Activated CD8-positive, alpha-beta memory T cell treated with anti-CD3 and anti-CD28 coated beads, Interleukin-2, amount 50 U/mL, for 1 hour (primary cell): ENCODE measurements at regions not wholly inside any gene's neighbourhood (a gene's known extent, or its start where the extent isn't known, plus 50 kb on each side); places are given as distances from the start of the nearest gene placed in this dataset.

Source experiments
- DNase-seq: peaks from one replicate; pipeline ENCODE4 v3.0.0-alpha.2; 2020; ENCODE audit errors: extremely low read depth

DNA sequence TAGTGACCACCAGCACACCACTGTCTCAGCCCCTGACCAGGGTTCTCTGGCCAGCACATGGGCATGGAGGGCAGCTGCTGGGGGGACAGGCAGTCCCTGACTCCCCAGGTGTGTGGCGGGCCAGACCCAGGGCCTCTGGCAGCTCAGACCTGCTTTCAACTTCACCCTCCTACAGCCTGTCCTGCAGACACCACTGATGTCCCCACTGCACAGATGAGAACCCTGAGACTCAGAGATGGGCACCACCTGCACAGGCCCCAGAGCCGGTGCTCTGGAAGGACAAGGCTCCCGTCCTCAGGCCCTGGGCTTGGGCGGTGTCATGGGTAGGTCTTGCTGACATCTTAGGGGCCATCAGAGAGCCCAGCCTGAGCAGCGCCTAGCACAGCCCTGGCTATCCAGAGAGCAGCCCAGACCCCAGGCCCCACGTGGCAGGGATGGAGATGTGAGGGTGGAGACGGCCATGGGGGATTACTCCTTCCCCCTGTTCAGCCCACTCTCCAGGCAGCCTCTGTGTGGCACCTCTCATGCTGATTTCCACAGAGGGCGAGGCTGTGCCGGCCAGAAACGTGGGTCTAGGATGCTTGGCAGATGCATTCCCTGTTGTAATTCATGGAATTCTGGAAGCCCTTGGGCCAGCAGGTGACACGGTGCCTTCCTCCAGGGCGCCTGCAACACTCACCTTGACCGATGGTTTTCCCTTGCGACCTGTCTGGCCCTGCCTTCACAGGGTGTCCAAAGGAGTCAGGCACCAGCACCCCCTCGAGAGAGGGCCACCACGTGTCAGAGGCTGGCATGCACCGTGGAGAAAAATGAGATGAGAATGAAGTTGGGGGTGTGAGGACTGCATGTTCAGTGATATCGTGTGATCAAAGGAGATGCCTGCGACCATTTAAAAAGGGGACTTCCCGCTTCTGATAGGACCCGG, 61.2 kb upstream of the GLI2 start:
- no peak for DNase-seq

DNA sequence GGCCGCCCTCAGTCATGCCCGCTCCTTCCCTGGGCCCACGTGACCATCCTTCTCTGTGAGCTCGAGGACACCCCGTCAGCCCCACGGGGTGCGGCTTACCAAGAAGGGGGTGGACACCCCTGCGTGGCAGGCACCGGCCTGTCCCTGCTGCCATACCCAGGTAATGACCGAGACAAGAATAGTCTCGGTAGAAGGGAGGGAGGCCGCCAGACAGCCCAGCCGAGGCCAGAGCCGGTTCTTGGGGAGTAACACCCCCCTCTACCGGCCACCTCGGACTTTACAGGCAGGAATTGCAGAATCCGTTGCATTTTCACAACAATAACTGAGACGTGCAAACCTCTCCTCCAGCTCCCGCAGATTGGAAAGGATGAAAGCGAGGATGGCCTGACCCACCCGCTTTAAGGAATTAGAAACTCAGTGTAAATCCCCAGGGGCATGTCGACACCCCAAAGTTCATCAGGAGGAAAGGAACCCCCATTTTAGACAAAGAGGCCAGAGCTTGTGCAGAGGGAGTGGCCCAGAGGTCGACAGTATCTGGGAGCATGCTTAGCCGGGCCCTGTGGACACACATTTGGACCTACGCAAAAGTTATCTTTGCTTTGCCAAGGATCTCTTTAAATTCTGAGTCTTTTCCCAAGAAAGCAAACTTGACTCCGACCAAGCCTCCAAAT, 60.1 kb upstream of the GLI2 start:
- DNase-seq, result no peak

DNA sequence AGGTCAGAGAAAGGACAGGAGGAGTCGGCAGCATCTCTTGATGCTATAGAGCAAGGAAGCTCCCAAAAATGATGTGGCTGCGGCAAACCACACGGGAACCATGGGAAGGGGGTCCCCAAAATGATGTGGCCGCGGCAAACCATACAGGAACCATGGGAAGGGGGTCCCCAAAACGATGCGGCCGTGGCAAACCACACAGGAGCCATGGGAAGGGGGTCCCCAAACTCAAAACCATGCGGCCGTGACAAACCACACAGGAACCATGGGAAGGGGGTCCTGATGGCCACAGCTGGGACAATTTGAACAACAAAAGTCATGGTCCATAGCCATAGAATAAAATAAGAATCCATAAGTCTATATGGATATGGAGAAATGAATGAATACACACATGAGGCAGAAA, 58.4 kb upstream of the GLI2 start:
- DNase-seq, result no peak

DNA sequence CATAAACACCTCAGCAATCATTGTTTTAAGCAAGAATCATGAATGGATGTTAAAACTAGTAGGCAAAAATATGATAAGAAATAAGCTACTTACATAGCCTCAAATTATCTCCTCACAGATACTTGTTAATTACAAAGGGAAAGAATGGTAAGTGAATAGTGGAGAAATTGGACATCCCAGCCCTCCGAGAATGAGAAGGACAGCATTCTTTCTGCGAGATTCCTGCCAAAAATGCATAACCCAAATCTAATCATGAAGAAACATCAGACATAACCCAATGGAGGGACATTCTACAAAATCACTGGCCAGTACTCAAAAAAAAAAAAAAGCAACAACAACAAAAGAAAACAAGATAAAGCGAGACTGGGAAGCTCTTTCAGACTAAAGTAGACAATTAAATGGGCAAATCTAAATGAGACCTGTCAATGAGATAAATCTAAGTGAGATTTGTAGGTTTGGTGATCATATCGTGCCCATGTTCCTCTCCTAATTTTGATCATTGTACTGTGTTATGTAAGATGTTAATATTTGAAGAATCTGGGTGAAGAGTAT, 57.9 kb upstream of the GLI2 start:
- DNase-seq, result no peak

DNA sequence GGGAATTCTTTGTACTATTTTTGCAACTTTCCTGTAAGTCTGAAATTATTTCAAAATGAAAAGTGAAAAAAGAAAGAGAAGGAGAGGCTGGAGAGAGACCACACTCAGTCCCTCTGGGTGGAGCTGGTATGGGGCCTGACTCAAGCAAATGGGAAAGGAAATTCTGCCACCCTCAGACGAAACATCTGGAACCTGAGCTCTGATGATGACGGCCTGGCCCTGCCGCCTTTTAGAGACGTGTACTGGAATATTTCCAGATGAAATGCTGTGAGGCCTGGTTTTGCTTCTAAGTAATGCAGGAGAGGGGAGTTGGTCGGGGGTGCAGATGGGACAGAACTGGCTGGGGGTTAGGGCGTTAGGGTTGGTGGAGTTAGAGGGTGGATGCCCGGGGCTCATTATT, 57.4 kb upstream of the GLI2 start:
- DNase-seq, result no peak

DNA sequence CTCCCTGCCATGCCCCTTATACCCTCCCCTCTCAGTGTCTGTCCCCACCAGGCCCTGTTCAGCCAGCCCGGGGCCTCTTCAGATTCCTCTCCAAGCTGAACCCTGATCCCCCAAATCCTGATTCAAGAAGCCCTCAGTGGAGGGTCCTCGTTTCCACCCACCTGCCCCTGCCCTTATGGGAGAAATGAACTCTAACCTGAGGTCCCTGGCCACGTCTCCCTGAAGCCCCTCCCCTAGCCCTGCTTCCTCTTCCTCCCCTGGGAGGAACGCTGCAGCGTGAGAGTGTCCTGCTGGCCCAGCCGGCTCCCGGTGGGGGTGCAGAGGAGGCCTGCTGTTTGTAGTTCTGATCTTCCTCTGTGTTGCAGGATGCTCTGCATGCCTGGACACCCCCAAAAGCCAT, 56.7 kb upstream of the GLI2 start:
- no peak for DNase-seq

DNA sequence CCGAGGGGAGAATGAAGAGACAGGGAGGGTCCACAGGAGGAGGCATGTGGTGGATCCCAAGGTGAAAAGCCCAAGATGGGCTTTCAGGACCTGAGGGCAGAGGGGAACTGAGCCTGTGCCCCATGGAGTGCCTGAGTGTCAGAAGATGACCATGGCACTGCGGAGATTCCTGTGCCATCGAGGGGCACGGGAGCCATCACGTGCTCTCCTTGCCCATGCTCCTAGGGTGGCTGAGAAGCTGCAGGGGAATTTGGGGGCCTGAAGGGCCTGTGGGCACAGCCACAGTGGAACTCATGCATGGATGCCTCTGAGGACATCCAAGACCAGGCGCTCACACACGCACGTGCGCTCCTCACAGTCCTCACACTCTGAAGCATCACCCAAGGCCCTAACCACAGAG, 56.1 kb upstream of the GLI2 start:
- DNase-seq, result no peak

DNA sequence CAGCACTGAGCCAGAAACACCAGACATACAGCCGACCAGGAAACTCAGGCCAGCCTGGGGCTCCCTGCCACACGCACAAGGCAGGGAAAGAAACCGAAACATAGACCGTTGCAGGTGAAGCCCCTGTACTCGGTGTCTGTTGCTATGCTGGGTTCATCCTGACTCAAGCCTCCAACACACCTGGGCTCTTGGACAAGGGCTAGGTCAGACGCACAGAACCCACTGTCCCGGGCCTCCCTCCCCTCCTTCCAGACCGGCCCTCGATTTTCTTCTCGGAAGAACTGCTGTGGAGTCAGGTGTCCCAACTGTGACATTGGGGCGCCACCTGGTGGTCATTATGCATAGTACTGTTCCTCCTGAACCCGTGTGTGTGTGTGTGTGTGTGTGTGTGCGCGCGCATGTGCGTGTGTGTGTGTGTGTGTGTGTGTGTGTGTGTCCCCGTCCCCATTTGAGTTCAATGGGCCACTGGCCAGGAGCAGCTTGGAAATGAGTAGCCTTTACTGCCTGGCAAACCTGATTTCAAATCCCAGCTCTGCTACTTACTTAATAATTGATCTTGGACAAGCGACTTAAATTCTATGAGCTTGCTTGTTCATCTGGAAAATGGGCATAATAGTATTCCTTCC, 55.4 kb upstream of the GLI2 start:
- peak; percentile 50 for DNase-seq

DNA sequence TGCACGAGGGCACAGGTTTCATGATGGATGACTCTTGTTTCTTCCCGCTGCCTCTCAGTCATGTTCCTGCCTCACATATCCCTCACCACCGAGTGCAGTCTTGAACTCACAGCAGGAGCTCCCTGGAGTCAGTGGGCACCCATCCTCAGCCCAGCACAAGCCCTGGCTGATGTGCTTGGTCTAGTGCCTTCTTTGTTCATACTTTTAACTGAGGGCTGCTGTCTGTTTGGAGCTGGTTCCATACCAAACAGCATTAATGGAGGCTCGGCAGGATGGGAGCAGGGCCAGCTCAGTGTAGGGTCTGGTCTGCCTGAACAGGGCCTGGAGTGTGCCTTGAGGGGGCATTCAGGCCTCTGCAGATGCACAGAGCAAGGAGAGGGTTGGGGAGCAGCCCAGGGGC, 54.5 kb upstream of the GLI2 start:
- no peak for DNase-seq

DNA sequence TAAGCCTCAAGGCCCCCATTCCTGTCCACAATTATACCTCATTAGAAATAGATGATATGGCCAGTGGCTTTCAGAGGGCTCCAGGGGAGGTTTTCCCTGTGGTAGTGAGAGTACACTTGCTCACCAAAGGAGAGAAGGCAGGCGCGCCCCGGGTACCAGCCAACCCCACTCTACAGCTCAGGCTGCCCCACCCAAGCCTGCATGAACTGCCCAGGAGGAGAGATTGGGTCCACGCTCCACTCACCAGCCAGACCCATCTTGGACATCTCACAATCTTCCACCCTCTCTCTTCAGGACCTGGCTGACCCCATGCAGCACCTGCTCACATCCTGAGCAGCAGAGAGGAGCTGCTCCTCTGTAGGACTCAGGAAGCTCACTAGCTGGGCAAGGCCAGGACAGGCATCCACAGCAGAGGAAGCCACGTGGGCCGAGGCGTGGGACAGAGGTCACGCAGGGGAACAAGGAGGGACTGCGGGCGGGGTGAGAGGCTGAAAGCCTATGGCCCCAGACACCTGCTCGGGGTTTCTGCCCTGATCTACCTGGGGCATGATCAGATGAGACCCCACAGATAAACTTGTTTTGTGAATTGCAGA, 53.9 kb upstream of the GLI2 start:
- DNase-seq, result no peak

DNA sequence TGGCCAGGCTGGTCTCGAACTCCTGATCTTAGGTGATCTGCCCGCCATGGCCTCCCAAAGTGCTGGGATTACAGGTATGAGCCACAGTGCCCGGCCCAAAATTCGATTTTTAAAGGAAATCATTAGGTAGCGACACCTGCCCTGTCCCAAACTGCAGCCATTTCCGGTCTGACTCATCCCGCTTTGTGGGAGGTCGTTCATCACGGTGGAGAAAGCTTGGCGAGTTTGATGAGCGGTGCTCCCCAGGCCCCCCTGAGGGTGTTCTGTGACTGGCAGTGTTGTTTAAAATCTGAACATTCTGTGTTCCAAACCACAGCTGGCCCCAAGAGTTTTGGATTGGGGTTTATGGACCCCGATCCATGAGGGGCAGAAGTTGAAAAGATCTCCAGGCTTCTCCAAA, 53.0 kb upstream of the GLI2 start:
- no peak for DNase-seq

DNA sequence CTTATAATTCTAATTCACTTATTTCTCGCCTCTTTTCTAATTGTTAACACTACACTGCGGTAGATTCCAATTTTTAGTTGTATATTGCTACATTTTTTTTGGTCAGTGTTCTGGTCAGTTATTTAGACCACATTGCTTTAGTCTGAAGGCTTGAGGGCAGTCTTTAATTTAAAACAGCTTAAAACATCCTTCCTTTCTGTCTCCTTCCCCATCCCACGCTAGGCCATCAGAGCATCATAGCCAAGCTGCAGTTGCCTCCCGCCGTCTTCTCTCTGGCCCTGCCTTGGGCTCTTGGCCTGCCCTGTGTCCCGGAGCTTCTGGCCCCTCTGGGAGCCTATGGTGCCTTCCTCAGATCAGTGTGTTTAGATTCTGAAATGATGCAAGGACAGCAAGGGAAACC, 52.6 kb upstream of the GLI2 start:
- DNase-seq, result no peak

DNA sequence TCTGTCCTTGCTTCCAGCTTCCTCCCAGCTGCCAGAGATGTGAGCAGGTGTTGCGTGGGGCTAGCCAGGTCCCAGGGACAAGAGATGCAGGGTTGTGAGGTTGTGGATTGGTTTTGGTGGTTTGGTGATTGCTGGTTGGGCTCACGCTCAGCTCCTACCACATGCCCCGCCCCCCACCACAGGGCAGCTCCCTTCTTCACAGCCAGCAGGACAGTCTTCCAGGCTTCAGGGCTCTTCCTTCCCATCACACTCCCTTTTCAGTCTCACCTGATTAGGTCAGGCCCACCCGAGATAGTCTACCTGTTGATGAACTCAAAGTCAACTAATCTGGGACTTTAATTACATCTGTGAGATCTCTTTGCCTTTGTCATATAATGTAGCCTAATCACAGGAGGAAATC, 52.0 kb upstream of the GLI2 start:
- DNase-seq, result no peak

DNA sequence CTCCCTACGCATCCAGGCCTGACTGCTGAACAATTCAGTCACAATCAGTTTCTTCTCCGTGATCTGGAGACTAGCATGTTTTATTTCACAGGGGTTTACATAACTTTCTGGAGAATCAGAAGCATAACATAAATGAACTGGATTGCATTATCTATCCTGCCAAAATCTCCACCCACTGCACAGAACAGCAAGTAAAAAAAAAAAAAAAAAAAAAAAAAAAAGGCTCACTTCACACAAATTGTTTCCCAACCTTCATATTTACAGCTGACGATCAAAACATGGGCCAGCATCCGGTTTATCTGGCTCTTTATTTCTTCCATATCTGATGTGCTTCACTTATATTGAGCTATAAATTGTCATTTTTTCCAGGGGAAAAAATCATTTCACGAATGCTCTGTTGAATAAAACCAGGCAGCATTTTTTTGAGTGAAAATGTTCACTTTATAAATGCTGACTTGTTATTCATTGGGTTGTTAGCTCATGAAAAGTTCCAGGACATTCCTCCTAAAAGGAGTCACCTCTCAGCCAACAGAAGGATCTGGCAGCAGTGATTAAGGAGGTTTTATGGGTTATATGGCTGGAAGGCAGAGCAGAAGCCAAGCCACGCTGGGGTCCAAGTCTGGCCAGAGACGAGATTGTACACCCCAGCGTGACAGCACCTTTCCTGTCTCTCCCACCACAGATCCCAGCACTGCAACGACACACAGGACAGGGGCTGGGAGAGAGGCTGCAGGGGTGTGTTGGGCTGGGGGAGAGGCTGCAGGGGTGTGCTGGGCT, 51.2 kb upstream of the GLI2 start:
- no peak for DNase-seq

DNA sequence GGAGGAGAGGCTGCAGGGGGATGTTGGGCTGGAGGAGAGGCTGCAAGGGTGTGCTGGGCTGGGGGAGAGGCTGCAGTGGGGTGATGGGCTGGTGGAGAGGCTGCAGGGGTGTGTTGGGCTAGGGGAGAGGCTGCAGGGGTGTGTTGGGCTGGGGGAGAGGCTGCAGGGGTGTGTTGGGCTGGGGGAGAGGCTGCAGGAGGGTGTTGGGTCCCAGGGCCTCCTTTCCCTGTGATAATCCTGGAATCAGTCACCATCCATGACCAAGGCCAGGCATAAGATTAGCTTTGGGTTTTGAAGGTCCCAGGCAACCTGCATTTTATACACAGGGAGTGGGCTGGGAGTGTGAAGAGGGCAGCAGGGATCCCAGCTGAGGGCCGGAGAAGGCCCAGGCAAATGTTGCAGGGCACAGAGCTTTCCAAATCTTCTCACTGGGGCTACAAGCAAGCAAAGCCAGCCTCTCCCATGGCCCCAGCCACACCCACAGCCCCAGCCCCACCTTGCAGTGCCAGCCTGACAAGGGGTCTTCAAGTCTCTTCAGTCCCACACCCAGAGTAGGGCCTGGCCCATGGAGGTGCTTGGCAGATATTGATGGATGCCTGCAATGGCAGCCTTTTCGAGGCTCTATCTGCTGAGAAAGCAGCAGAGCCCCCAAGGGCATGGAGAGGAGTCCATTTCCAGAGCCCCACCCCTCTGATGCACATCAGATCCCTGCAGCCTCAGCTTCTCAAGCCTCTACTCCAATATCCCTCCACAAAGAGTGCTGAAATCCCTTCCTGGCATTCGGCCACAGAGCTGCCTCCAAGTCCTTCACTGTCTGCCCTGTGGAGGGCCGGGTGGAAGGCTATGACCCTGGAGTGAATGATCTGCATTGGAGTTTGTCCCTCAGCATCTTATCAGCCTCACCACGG, 50.3 kb upstream of the GLI2 start:
- no peak for DNase-seq
